Amniotic epithelial cell (primary cell): ENCODE measurements at regions not wholly inside any gene's neighbourhood (a gene's known extent, or its start where the extent isn't known, plus 50 kb on each side); places are given as distances from the start of the nearest gene placed in this dataset.
"Not testable (repeated sequence)": the region's sequence is repeated elsewhere in the genome, so short reads cannot be mapped to it uniquely, and the experiment has no call there.

Experiments used
- DNase-seq: peaks from one replicate; pipeline ENCODE4 v3.0.0-alpha.2; 2010; ENCODE audit warnings: low read depth

GRCh38 chr2:164024396-164024795 lies 288.6 kb upstream of the FIGN start:
- no peak for DNase-seq

DNA sequence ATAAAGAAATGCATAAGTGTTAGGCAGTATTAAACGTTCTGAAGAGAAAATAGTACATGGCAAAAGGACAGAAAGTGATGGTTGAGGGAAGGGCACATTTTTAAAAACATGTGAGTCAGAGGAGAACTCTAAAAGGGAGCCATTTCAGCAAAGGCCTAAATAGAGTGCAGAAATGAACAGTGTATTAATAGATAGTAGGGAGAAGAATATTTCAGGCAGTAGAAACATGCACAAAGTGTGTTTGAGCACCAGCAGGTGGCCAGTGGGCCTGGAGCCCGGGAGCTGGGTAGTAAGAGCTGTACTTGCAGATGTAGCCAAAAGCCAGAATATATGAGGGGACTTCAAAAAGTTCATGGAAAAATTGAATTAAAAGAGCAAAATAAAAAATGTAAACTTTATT lies 288.1 kb upstream of the FIGN start:
- no peak for DNase-seq

- peak; percentile 25 for DNase-seq
Measured at GRCh38 chr2:164015328-164016123, 279.7 kb upstream of the FIGN start.

DNA sequence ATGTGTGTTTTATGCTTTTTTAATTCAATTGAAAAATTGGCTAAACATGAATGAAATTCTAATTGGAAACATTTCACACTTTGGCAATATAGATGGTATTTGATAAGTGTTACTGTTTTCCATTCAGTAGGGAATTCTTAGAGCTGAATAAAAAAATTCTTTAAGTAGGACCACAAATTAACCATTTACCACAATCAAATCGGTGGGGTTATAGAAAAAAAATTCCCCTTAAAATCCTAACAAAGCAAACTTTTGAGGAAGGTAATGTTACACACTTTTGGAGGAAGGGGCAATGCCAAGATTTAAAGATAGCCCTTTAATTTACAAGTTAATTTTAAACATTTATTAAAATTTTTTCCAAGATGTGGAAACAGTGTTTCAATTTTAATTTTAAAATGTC lies 279.0 kb upstream of the FIGN start:
- DNase-seq: no peak

- DNase-seq: no peak
Measured at GRCh38 chr2:164014068-164014731, 278.4 kb upstream of the FIGN start.

DNA sequence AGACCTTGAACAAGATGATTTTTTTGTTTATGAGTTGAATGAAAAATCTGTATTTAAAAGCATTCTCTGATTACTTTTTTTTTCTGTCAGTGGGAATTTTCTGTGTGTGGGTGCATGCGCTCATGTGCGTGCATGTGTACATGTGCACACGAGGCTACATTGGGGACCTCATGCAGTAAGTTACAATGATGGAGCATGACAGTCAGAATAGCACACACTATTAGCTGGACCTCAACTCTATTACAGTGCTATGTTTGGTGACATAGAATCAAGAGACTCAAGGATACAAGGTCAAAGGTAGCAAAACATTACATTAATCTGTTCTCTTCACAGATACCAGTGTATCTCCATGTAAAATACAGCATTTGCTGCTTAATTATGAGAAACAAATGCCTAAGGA lies 276.8 kb upstream of the FIGN start:
- no peak for DNase-seq

GRCh38 chr2:164009756-164010337 lies 274.0 kb upstream of the FIGN start:
- DNase-seq: no peak

DNA sequence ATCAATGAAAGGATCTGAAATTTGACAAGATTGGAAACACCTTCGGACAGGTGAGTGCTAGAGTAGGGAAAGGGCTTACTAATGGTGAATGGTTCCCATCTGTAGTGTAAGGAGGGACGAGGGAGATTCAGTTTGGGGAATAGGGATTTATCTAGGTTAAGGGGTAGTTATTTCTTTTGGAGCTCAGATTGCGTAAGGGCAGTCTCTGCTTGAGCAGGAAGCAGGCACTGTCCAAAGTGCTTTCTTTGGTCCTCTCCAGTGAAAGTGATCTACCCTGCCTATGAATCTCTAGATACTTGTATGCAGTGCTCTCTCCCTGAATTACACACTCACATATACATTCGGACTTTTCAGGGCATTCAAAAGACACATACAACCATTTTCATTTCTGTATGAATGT lies 272.9 kb upstream of the FIGN start:
- DNase-seq: no peak

DNA sequence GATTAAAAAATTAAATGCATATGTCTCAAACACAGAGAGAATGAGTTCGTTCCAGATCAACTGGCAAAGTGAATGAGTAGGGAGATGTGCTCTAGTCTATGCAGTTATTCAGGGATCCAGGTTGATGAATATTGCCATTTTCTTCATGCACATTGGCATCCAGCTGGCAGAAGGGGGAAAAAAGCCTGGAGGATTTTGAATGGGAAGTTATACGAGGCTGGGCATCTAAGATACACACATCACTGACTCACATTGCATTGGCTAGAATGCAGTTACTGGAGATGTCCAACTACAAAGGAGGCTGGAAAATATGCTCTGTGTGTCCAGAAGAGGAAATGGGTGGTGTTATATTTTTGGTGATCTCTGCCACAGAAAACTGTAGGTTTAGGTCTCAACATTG lies 270.9 kb upstream of the FIGN start:
- no peak for DNase-seq

DNA sequence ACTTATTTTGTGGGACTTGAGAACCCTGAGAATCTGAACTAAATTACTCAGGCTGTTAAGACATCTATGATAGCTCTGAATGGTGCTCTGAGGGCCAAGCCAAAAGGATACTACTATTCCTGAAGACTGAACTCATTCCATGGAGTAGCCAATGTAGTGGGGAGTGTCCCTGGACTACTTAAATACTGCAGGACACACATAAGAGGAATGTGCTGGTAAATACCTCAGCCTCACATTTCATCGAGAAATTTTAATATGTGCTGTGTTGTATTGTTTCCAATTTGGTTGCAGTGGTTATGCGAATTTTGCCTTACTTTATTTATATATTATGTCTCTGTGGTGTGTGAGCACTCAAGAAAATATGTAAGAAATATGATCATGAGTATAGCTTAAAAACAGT lies 264.4 kb upstream of the FIGN start:
- DNase-seq: peak; percentile 1

- no peak for DNase-seq
Measured at GRCh38 chr2:163997466-163997865, 261.7 kb upstream of the FIGN start.

DNA sequence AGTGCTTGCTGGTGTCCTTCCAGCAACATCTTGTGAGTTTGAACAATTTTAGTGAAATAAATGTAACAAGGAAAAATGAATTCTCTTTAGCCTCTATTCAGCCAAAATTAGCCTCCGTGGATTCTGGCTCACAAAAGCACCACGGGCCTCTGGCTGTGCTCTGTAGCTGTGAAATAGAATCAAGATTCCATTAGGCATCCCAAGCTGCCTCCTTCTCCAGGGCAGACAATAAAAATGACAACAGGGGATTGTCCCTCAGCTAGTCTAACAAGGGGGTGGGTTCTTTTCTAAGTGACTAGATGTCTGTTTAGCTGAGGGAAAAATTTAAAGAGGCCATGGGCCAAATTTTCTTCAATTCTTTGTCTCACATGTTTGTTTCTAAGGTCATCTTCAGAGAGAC lies 254.7 kb upstream of the FIGN start:
- no peak for DNase-seq

DNA sequence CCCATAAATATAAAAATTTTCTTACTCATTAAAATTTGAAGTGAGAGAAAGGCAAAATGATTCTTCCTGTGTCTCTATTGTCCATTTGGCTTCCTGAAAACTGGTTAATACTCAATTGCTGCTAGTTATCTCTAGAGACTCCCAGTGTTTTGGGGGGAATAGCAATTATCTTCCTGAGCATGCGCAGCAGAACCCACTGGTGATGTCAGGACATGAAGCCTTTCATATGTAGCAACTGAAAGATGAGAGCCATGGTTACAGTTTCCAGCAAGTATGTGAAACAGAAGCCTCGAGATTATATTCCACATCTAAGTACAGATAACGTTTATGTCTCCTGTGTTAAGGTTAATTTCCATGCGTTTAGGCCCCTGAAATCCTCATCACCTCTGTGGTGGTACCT lies 254.3 kb upstream of the FIGN start:
- DNase-seq: no peak

- DNase-seq: no peak
Measured at GRCh38 chr2:163987175-163987940, 251.6 kb upstream of the FIGN start.

DNA sequence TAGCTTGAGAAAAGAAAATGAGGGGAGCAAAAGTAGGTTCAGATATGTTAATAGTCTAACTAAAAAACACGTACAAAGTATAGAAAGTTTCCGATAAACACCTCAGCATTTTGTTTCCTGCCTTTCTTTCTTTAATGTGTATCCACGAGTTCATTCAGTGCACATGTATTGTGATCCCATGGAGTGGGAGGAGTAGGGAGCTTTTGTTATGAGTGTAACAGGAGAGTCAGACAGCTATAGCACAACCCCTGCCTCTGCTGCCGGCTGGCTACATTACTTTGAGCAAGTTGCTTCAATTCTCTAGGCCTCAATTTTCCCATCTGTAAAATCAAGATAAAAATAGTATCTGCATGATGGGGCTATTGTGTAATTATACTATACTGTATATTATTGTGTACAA lies 249.2 kb upstream of the FIGN start:
- DNase-seq: no peak

GRCh38 chr2:163983911-163984310 lies 248.1 kb upstream of the FIGN start:
- DNase-seq: no peak

GRCh38 chr2:163982938-163983337 lies 247.1 kb upstream of the FIGN start:
- DNase-seq: no peak

DNA sequence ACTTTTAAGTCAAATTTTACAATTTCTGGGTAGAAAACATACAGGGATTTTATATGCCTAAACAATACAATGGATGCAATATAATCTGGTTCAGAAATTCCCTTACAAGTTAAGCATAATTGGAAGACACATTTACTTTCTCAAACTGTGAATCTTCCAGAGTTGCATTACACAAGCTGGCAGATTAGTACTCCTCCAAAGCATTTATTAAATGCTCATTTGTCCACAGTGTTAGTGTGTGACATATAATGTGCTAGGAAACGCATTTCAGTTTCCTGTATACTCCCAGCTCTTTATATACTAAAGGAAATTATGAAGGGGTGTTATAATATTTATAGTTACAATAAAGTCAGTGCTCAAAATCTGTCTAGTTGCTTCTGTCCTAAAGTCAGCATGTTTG lies 239.0 kb upstream of the FIGN start:
- DNase-seq: no peak

DNA sequence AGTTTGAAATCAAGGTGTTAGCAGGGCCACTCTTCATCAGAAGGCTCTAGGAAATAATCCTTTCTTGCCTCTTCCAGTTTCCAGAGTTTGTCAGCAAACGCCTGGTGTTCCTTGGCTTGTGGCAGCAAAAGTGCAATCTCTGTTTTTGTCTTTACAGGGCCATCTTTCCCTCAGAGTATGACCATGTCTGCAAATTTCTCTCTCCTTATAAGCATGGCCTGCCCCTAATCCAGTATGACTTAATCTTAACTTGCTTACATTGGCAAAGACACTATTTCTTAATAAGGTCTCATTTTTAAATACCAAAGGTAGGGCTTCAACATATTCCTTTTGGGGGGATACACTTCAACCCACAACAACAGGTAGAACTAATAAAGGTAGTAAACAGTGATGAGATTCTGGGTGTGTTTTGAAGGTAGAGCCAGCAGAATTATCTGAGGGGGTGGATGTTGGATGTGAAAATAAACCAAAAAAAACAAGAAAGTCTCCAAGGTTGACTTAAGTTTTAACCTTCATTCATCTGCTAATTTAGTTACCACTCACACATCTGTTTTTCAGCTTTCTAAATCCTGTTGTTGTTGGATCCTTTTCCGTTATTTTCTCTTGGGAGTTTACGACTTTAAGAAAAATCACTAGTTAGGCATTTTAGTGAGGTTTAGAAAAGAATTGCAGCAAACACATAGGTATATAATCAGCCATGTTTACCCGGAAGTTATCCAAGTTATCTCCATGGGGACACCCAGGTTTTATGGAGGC lies 234.4 kb upstream of the FIGN start:
- no peak for DNase-seq

- not testable (repeated sequence) for DNase-seq
Measured at GRCh38 chr2:163964278-163964677, 228.5 kb upstream of the FIGN start.

- DNase-seq: no peak
Measured at GRCh38 chr2:163953390-163953907, 217.6 kb upstream of the FIGN start.

DNA sequence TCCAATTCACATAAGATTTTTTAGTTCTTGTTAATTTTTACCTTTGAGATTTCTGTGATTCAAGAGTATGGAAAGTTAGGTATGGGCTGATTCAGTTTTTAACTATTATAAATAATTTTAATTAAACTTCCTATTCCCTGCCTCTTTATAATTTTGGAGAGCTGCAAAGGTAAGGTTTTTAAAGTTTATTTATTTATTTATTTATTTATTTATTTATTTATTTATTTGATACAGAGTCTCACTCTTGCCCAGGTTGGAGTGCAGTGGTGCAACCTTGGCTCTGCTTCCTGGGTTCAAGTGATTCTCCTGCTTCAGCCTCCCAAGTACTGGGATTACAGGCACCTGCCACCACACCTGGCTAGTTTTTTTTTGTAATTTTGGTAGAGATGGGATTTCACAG lies 215.5 kb upstream of the FIGN start:
- no peak for DNase-seq
